Hepatocyte (in vitro differentiated cells): ENCODE measurements at regions not wholly inside any gene's neighbourhood (a gene's known extent, or its start where the extent isn't known, plus 50 kb on each side); places are given as distances from the start of the nearest gene placed in this dataset.

ENCODE experiments used
- EZH2 ChIP-seq: fragments of 200-600 bp; sonication (generic); IDR thresholded peaks from 2 replicates; pipeline ENCODE4 v1.6.1; 2016; ENCODE audit warnings: antibody characterized with exemption, mild to moderate bottlenecking, borderline replicate concordance
- TF ChIP-seq, protein P1 (sequence below): fragments of 200-600 bp; sonication (generic); IDR thresholded peaks from 2 replicates; pipeline ENCODE4 v1.5.1; 2016; ENCODE audit warnings: antibody characterized with exemption, mild to moderate bottlenecking; ENCODE audit not compliant: poor library complexity

DNA sequence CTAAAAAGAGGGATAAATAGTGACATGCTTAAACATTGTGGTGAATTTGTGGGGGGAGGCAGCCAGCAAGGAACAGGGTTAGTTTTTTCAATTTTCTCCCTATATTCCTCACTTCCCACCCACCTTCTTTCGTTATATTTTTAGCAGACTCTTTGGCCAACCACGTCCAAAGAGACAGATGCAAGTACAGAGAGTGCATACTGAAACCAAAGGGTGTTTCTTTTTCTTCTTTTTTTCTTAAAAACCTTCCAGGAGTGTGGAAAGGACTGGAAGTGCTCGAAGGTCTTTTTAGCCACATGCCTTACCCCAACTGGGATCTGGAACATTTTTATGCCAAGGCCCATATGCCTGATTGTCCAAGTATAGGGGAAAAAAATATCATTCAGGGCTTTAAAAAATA is 59.0 kb downstream of the TNP1 start:
- TF ChIP-seq, protein P1, sequence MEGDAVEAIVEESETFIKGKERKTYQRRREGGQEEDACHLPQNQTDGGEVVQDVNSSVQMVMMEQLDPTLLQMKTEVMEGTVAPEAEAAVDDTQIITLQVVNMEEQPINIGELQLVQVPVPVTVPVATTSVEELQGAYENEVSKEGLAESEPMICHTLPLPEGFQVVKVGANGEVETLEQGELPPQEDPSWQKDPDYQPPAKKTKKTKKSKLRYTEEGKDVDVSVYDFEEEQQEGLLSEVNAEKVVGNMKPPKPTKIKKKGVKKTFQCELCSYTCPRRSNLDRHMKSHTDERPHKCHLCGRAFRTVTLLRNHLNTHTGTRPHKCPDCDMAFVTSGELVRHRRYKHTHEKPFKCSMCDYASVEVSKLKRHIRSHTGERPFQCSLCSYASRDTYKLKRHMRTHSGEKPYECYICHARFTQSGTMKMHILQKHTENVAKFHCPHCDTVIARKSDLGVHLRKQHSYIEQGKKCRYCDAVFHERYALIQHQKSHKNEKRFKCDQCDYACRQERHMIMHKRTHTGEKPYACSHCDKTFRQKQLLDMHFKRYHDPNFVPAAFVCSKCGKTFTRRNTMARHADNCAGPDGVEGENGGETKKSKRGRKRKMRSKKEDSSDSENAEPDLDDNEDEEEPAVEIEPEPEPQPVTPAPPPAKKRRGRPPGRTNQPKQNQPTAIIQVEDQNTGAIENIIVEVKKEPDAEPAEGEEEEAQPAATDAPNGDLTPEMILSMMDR, result no peak
- TF ChIP-seq EZH2, result no peak
